Mesenchymal stem cell (in vitro differentiated cells and primary cell): ENCODE measurements at regions not wholly inside any gene's neighbourhood (a gene's known extent, or its start where the extent isn't known, plus 50 kb on each side); places are given as distances from the start of the nearest gene placed in this dataset.

Experiments
- DNase-seq: peaks from one replicate; pipeline ENCODE4 v3.0.0-alpha.2; 2013
- H2AFZ ChIP-seq: one replicate; pipeline ENCODE4 v1.6.1; 2013; ENCODE audit warnings: low read depth, mild to moderate bottlenecking, control low read depth, inconsistent platforms, low read length, moderate library complexity
- H2AK5ac ChIP-seq: 2 replicates; pipeline ENCODE4 v1.6.1; 2013; ENCODE audit warnings: low read length, moderate library complexity, mild to moderate bottlenecking, inconsistent platforms; ENCODE audit not compliant: severe bottlenecking
- H2BK120ac ChIP-seq: one replicate; pipeline ENCODE4 v1.6.1; 2013; ENCODE audit warnings: low read depth, mild to moderate bottlenecking, inconsistent platforms, low read length, moderate library complexity
- H2BK12ac ChIP-seq, 2 experiments: one replicate each; pipeline ENCODE4 v1.6.1; 2013; ENCODE audit warnings: inconsistent platforms in 2 of 2, low read length in 2 of 2, mild to moderate bottlenecking in 2 of 2, moderate library complexity in 2 of 2, control low read depth in 1 of 2
- H2BK15ac ChIP-seq: one replicate; pipeline ENCODE4 v1.6.1; 2013; ENCODE audit warnings: mild to moderate bottlenecking, low read depth, inconsistent platforms; ENCODE audit not compliant: poor library complexity, severe bottlenecking
- H2BK5ac ChIP-seq: 2 replicates; pipeline ENCODE4 v1.6.1; 2013; ENCODE audit warnings: low read depth, mild to moderate bottlenecking, low read length, control low read depth, inconsistent platforms; ENCODE audit not compliant: poor library complexity, severe bottlenecking
- H3K14ac ChIP-seq, 2 experiments: one replicate each; pipeline ENCODE4 v1.6.1; 2013; ENCODE audit warnings: inconsistent platforms in 2 of 2, low read length in 2 of 2, control low read depth in 1 of 2, mild to moderate bottlenecking in 1 of 2, moderate library complexity in 1 of 2
- H3K18ac ChIP-seq, 2 experiments: one replicate each; pipeline ENCODE4 v1.6.1; 2013; ENCODE audit warnings: inconsistent platforms in 2 of 2, low read length in 2 of 2, control low read depth in 1 of 2, low read depth in 1 of 2, mild to moderate bottlenecking in 1 of 2
- H3K23ac ChIP-seq, 2 experiments: one replicate each; pipeline ENCODE4 v1.6.1; 2013; ENCODE audit warnings: inconsistent platforms in 2 of 2, low read length in 2 of 2, mild to moderate bottlenecking in 2 of 2, moderate library complexity in 2 of 2, control low read depth in 1 of 2
- H3K27ac ChIP-seq: 2 replicates; pipeline ENCODE4 v1.5.1; 2013; ENCODE audit warnings: mild to moderate bottlenecking, moderate library complexity, low read length, control low read depth, inconsistent platforms; ENCODE audit not compliant: poor library complexity, severe bottlenecking
- H3K27me3 ChIP-seq, 2 experiments: 2 replicates each; pipeline versions ENCODE4 v1.6.1 to v1.7.0; 2013; ENCODE audit warnings: low read length in 2 of 2, mild to moderate bottlenecking in 2 of 2, moderate library complexity in 2 of 2, control low read depth in 1 of 2, inconsistent platforms in 1 of 2; ENCODE audit not compliant: control insufficient read depth in 1 of 2, insufficient read depth in 1 of 2
- H3K36me3 ChIP-seq, 2 experiments: 2 replicates each; pipeline versions ENCODE4 v1.6.1 to v1.7.0; 2013; ENCODE audit warnings: low read length in 2 of 2, control low read depth in 1 of 2, inconsistent platforms in 1 of 2, low read depth in 1 of 2, mild to moderate bottlenecking in 1 of 2; ENCODE audit not compliant: insufficient read depth in 2 of 2, control insufficient read depth in 1 of 2
- H3K4ac ChIP-seq, 2 experiments: one replicate each; pipeline ENCODE4 v1.6.1; 2013; ENCODE audit warnings: inconsistent platforms in 2 of 2, low read length in 2 of 2, mild to moderate bottlenecking in 2 of 2, moderate library complexity in 2 of 2, control low read depth in 1 of 2, low read depth in 1 of 2
- H3K4me1 ChIP-seq: 2 replicates; pipeline ENCODE4 v1.6.1; 2013; ENCODE audit warnings: low read depth, low read length, control low read depth; ENCODE audit not compliant: control insufficient read depth, insufficient read depth
- H3K4me2 ChIP-seq: 2 replicates; pipeline ENCODE4 v1.6.1; 2013; ENCODE audit warnings: low read length, mild to moderate bottlenecking, inconsistent platforms; ENCODE audit not compliant: poor library complexity, severe bottlenecking
- H3K4me3 ChIP-seq, 2 experiments: 2 replicates each; pipeline versions ENCODE4 v1.5.1 to v1.7.0; 2013; ENCODE audit warnings: low read length in 2 of 2, mild to moderate bottlenecking in 2 of 2, control low read depth in 1 of 2, low read depth in 1 of 2; ENCODE audit not compliant: insufficient read depth in 1 of 2
- H3K79me1 ChIP-seq: replicated peaks from 2 replicates; pipeline ENCODE4 v1.6.1; 2013; ENCODE audit warnings: mild to moderate bottlenecking, control low read depth, low read length, inconsistent platforms; ENCODE audit not compliant: poor library complexity, severe bottlenecking
- H3K9ac ChIP-seq: 2 replicates; pipeline ENCODE4 v1.7.0; 2013; ENCODE audit warnings: mild to moderate bottlenecking, low read length, moderate library complexity
- H3K9me3 ChIP-seq: 2 replicates; pipeline ENCODE4 v1.7.0; 2013; ENCODE audit warnings: mild to moderate bottlenecking, low read length; ENCODE audit not compliant: control insufficient read depth
- H4K8ac ChIP-seq: one replicate; pipeline ENCODE4 v1.6.1; 2013; ENCODE audit warnings: inconsistent platforms, mild to moderate bottlenecking, low read length, moderate library complexity
- H4K91ac ChIP-seq: one replicate; pipeline ENCODE4 v1.6.1; 2013; ENCODE audit warnings: mild to moderate bottlenecking, low read length, inconsistent platforms
- WGBS: methylation state at CpG from one replicate; pipeline ENCODE4 v1.1.7; 2013; ENCODE audit warnings: mixed read lengths; 5-methylcytosine and 5-hydroxymethylcytosine counted together

DNA sequence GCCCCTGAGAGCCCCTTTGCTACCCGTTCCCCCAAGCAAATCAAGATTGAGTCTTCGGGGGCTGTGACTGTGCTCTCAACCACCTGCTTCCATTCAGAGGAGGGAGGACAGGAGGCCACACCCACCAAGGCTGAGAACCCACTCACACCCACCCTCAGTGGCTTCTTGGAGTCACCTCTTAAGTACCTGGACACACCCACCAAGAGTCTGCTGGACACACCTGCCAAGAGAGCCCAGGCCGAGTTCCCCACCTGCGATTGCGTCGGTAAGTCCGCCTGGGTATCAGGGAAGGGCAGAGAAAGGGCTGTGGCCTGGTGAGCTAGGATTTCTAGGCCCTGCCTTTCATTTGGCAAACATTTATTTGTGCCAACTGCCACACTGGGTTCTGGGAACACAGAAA is 63.4 kb downstream of the TET3 start:
- no peak overlapping the region for H3K4ac ChIP-seq
- DNase-seq = no peak
- no peak overlapping the region for H3K18ac ChIP-seq
- no peak overlapping the region for H4K91ac ChIP-seq
- H3K9ac ChIP-seq = no peak overlapping the region
- H3K4me2 ChIP-seq = no peak overlapping the region
- H3K9me3 ChIP-seq = no peaks in the 10 kb centered on the region
- no peak overlapping the region for H3K14ac ChIP-seq
- no peak overlapping the region for H2BK12ac ChIP-seq
- H3K4me1 ChIP-seq = no peaks in the 10 kb centered on the region
- H3K23ac ChIP-seq = no peak overlapping the region
- no peak overlapping the region for H2AFZ ChIP-seq
- peaks cover 2 to 34% of the 10 kb centered on the region in 2 experiments for H3K36me3 ChIP-seq
- 98% methylated on average over 7 of the region's 7 CpGs for WGBS
- no peak overlapping the region for H3K27ac ChIP-seq
- no peak overlapping the region for H2BK120ac ChIP-seq
- H2BK5ac ChIP-seq = no peak overlapping the region
- H3K4me3 ChIP-seq = no peak overlapping the region
- H3K27me3 ChIP-seq = no peaks in the 10 kb centered on the region
- H2BK15ac ChIP-seq = no peak overlapping the region
- H4K8ac ChIP-seq = no peak overlapping the region
- peaks cover 52% of the 10 kb centered on the region for H3K79me1 ChIP-seq
- no peak overlapping the region for H2AK5ac ChIP-seq

DNA sequence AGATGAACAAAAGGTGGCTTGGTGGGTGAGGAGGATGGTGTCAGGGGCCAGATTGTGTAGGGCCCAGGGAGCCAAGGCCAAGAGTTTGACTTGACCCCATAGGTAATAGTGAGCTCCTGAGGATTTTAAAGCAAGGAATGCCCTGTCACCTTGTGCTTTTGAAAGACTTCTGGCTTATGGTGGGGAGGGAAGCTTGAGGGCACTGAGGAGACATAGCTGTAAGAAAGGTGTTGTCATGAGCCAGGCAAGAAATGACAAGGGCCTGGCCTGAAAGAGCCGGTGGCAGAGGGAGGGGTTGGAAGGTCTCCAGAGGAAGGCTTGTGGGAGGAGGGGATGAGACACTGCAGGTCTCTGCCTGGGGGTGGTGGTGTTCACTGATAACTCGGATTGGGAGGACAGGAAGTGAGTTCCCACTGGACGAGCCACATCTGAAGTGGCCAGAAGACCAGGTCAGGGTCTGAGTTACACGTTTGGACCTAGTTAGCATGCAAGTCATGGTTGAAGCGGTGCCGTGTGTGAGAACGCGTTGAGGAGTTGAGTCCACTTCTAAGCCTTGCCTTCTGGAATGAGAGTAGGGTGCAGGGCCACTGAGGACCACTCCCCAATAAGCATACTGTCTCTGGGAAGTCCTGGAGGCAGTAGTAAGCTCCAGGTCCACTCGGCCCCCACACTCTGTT is 64.3 kb downstream of the TET3 start:
- H3K9me3 ChIP-seq = no peaks in the 10 kb centered on the region
- H3K9ac ChIP-seq = no peak overlapping the region
- no peak overlapping the region for H3K14ac ChIP-seq
- no peak overlapping the region for H2BK12ac ChIP-seq
- H3K79me1 ChIP-seq = peaks cover 50% of the 10 kb centered on the region
- H3K23ac ChIP-seq = no peak overlapping the region
- no peak overlapping the region for H3K4me3 ChIP-seq
- H4K8ac ChIP-seq = no peak overlapping the region
- no peaks in the 10 kb centered on the region for H3K4me1 ChIP-seq
- H3K18ac ChIP-seq = no peak overlapping the region
- no peak overlapping the region for H2AFZ ChIP-seq
- H2BK120ac ChIP-seq = no peak overlapping the region
- H2AK5ac ChIP-seq = no peak overlapping the region
- no peak overlapping the region for H3K4ac ChIP-seq
- no peak overlapping the region for H2BK5ac ChIP-seq
- H3K36me3 ChIP-seq = peaks cover 2 to 34% of the 10 kb centered on the region in 2 experiments
- H3K4me2 ChIP-seq = no peak overlapping the region
- no peak overlapping the region for H2BK15ac ChIP-seq
- no peak for DNase-seq
- H3K27ac ChIP-seq = no peak overlapping the region
- no peak overlapping the region for H4K91ac ChIP-seq
- no peaks in the 10 kb centered on the region for H3K27me3 ChIP-seq
- WGBS = 80% methylated on average over 9 of the region's 9 CpGs

DNA sequence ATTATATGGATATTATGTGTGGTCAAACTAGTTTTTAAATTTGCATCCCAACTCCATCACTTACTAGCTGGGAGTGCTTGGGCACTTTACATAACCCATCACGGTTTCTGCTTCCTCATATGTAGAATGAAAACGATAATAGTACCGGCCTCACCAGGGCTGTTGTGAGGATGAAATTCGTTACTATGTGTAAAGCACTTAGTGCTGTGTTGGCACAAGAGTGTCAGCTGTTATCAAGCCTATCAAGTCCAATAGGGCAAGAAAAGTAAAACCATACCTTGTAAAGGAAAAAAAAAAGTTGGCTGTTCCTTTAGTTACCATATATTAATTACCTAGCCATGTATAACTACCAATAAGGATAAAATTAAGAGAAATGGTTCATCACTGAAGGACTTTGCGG is 65.4 kb downstream of the TET3 start:
- H3K23ac ChIP-seq = no peak overlapping the region
- H4K8ac ChIP-seq = no peak overlapping the region
- no peak overlapping the region for H3K4me3 ChIP-seq
- H3K4ac ChIP-seq = no peak overlapping the region
- H3K4me2 ChIP-seq = no peak overlapping the region
- H3K18ac ChIP-seq = no peak overlapping the region
- H3K27me3 ChIP-seq = no peaks in the 10 kb centered on the region
- no peak overlapping the region for H4K91ac ChIP-seq
- no peaks in the 10 kb centered on the region for H3K4me1 ChIP-seq
- H2BK12ac ChIP-seq = no peak overlapping the region
- H2BK5ac ChIP-seq = no peak overlapping the region
- DNase-seq = no peak
- H2BK15ac ChIP-seq = no peak overlapping the region
- H2AK5ac ChIP-seq = no peak overlapping the region
- peaks cover 53% of the 10 kb centered on the region for H3K79me1 ChIP-seq
- H3K9me3 ChIP-seq = no peaks in the 10 kb centered on the region
- H3K27ac ChIP-seq = no peak overlapping the region
- peaks cover 2 to 34% of the 10 kb centered on the region in 2 experiments for H3K36me3 ChIP-seq
- no peak overlapping the region for H3K14ac ChIP-seq
- no peak overlapping the region for H2AFZ ChIP-seq
- H2BK120ac ChIP-seq = no peak overlapping the region
- H3K9ac ChIP-seq = no peak overlapping the region
- WGBS = 93% methylated on average over 5 of the region's 5 CpGs

DNA sequence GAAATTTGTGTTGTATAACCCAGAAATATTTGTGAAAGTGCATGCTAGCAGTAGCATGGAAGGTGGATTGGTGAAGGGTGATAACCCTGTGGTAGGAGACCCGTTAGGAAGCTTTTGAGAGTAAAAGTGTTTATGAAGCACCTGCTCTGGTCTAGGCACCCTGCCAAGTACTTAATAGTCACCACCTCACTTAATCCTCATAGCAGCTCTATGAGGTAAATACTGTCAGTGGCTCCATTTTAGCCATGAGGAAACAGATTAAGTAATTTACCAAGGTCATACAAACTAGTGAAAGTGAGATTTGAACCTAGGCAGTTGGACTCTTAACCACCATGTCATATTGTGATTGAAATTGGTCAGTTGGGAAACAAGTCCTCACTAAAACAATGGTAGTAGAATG is 66.8 kb downstream of the TET3 start:
- Histone ChIP-seq H3K27me3 (no peaks in the 10 kb centered on the region), H3K4ac (no peak overlapping the region), H3K4me2 (no peak overlapping the region), H3K4me3 (no peak overlapping the region), H3K18ac (no peak overlapping the region), H4K91ac (no peak overlapping the region), H3K9ac (no peak overlapping the region), H2BK12ac (no peak overlapping the region), H2BK5ac (no peak overlapping the region), H2BK120ac (no peak overlapping the region), H3K79me1 (peaks cover 50% of the 10 kb centered on the region), H3K36me3 (peaks cover 2 to 31% of the 10 kb centered on the region in 2 experiments), H2AFZ (no peak overlapping the region), H3K4me1 (no peaks in the 10 kb centered on the region), H4K8ac (no peak overlapping the region), H2AK5ac (no peak overlapping the region), H2BK15ac (no peak overlapping the region), H3K9me3 (no peaks in the 10 kb centered on the region), H3K14ac (no peak overlapping the region), H3K27ac (no peak overlapping the region), H3K23ac (no peak overlapping the region)
- DNase-seq = no peak
- WGBS = no CpG with 5 or more reads among the region's 1 CpG
